Muscle of arm (tissue), 1 donor: ENCODE measurements at regions not wholly inside any gene's neighbourhood (a gene's known extent, or its start where the extent isn't known, plus 50 kb on each side); places are given as distances from the start of the nearest gene placed in this dataset.
"Not testable (repeated sequence)": the region's sequence is repeated elsewhere in the genome, so short reads cannot be mapped to it uniquely, and the experiment has no call there.

Experiments used
- DNase-seq: peaks from one replicate; pipeline ENCODE4 v3.0.0-alpha.2; 2013

- no peak for DNase-seq
Observed at GRCh38 chr10:64320448-64320847, 799.2 kb downstream of the REEP3 start.

GRCh38 chr10:64329510-64329909 is 808.3 kb downstream of the REEP3 start:
- no peak for DNase-seq

GRCh38 chr10:64332551-64332950 is 811.4 kb downstream of the REEP3 start:
- no peak for DNase-seq

- DNase-seq = no peak
Observed at GRCh38 chr10:64334084-64334483, 812.9 kb downstream of the REEP3 start.

GRCh38 chr10:64344211-64344610 is 823.0 kb downstream of the REEP3 start:
- no peak for DNase-seq

GRCh38 chr10:64345856-64346255 is 824.7 kb downstream of the REEP3 start:
- DNase-seq = no peak

GRCh38 chr10:64346389-64346788 is 825.2 kb downstream of the REEP3 start:
- DNase-seq = no peak

- no peak for DNase-seq
Observed at GRCh38 chr10:64350665-64351064, 829.5 kb downstream of the REEP3 start.

- peak; percentile 3 for DNase-seq
Observed at GRCh38 chr10:64358907-64359306, 837.7 kb downstream of the REEP3 start.

GRCh38 chr10:64360240-64360639 is 839.0 kb downstream of the REEP3 start:
- not testable (repeated sequence) for DNase-seq

- no peak for DNase-seq
Observed at GRCh38 chr10:64363687-64364086, 842.5 kb downstream of the REEP3 start.

GRCh38 chr10:64365663-64366062 is 844.5 kb downstream of the REEP3 start:
- no peak for DNase-seq

- no peak for DNase-seq
Observed at GRCh38 chr10:64368298-64368697, 847.1 kb downstream of the REEP3 start.

- DNase-seq = no peak
Observed at GRCh38 chr10:64369885-64370773, 848.9 kb downstream of the REEP3 start.

- DNase-seq = no peak
Observed at GRCh38 chr10:64374346-64374745, 853.1 kb downstream of the REEP3 start.

GRCh38 chr10:64376167-64376566 is 855.0 kb downstream of the REEP3 start:
- DNase-seq = no peak

GRCh38 chr10:64379898-64380297 is 858.7 kb downstream of the REEP3 start:
- no peak for DNase-seq

GRCh38 chr10:64385355-64385754 is 864.2 kb downstream of the REEP3 start:
- DNase-seq = no peak

- no peak for DNase-seq
Observed at GRCh38 chr10:64394744-64395143, 873.5 kb downstream of the REEP3 start.

- DNase-seq = peak; percentile 41
Observed at GRCh38 chr10:64396105-64396708, 875.0 kb downstream of the REEP3 start.

- no peak for DNase-seq
Observed at GRCh38 chr10:64397125-64397524, 875.9 kb downstream of the REEP3 start.

- DNase-seq = no peak
Observed at GRCh38 chr10:64408391-64409183, 887.4 kb downstream of the REEP3 start.

- no peak for DNase-seq
Observed at GRCh38 chr10:64409349-64409748, 888.1 kb downstream of the REEP3 start.
